PFSK-1 (cell line): ENCODE measurements at regions not wholly inside any gene's neighbourhood (a gene's known extent, or its start where the extent isn't known, plus 50 kb on each side); places are given as distances from the start of the nearest gene placed in this dataset.

Experiments used
- POLR2AphosphoS5 ChIP-seq: IDR thresholded peaks from 2 replicates; pipeline ENCODE4 v1.6.1; 2012; ENCODE audit warnings: low read depth, mild to moderate bottlenecking, control low read depth, low read length, moderate library complexity
- REST ChIP-seq, 2 experiments: IDR thresholded peaks; 2 replicates each; pipeline versions ENCODE4 v1.6.1 to v1.8.0; 2011 to 2012; ENCODE audit warnings: low read depth in 2 of 2, low read length in 2 of 2, control low read depth in 1 of 2, inconsistent platforms in 1 of 2, mild to moderate bottlenecking in 1 of 2, moderate library complexity in 1 of 2; ENCODE audit not compliant: insufficient read depth in 1 of 2
- SIN3A ChIP-seq: IDR thresholded peaks from 2 replicates; pipeline ENCODE4 v1.6.1; 2012; ENCODE audit warnings: mild to moderate bottlenecking, low read length, moderate library complexity, borderline replicate concordance; ENCODE audit not compliant: insufficient read depth
- TAF1 ChIP-seq: IDR thresholded peaks from 2 replicates; pipeline ENCODE4 v1.6.1; 2012; ENCODE audit warnings: low read length, control low read depth, borderline replicate concordance; ENCODE audit not compliant: insufficient read depth

GRCh38 chr5:93039888-93040287, 541.1 kb downstream of the NR2F1-AS1 start:
- no peak for TF ChIP-seq TAF1
- no peak for TF ChIP-seq REST (IDR thresholded peaks at IDR 0.05; ENCODE audit: insufficient read depth in 1 of 2, low read depth in 2 of 2, low read length in 2 of 2)
- TF ChIP-seq POLR2AphosphoS5 = no peak
- TF ChIP-seq SIN3A = no peak
